ENCODE measurements at regions not wholly inside any gene's neighbourhood (a gene's known extent, or its start where the extent isn't known, plus 50 kb on each side); places are given as distances from the start of the nearest gene placed in this dataset.

DNA sequence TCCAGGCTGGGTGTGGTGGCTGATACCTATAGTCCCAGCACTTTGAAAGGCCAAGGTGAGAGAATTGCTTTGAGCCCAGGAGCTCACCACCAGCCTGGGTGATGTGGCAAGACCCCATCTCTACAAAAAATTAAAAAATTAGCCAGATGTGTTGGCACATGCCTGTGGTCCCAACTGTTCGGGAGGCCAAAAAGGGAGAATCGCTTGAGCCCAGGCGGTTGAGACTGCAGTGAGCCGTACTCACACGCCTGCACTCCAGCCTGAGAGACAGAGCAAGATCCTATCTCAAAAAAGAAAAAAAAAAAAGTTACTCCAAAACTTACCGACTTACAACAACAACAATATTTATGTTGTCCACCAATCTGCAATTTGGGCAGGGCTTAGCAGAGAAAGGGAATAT is 178.0 kb upstream of the FN1 start:
- Histone ChIP-seq H3K27ac (ENCODE audit: control insufficient read depth, insufficient read depth) (no peak overlapping the region), H3K79me2 (ENCODE audit: control insufficient read depth, insufficient read depth, low read length) (no peaks in the 10 kb centered on the region), H2AFZ (ENCODE audit: control insufficient read depth, low read depth, low read length) (no peak overlapping the region), H3K36me3 (ENCODE audit: control insufficient read depth in 2 of 2, insufficient read depth in 2 of 2, low read length in 1 of 2) (no peaks in the 10 kb centered on the region), H3K4me2 (ENCODE audit: control insufficient read depth, insufficient read depth) (no peak overlapping the region), H3K4me3 (no peak overlapping the region), H4K20me1 (ENCODE audit: control insufficient read depth, insufficient read depth) (no peaks in the 10 kb centered on the region), H3K27me3 (replicated peaks in 1 of 2; ENCODE audit: control insufficient read depth in 2 of 2, insufficient read depth in 2 of 2, low read length in 1 of 2) (no peaks in the 10 kb centered on the region), H3K9ac (ENCODE audit: control insufficient read depth, insufficient read depth, low read length) (no peak overlapping the region), H3K4me1 (ENCODE audit: control insufficient read depth, insufficient read depth, low read length) (peaks cover 9% of the 10 kb centered on the region; the same call in 1 of the 2 replicates), H3K9me3 (replicated peaks; ENCODE audit: control insufficient read depth, insufficient read depth, low read length) (no peaks in the 10 kb centered on the region; the same call in 2 of the 3 replicates)
- TF ChIP-seq ASH2L (IDR thresholded peaks at IDR 0.05; ENCODE audit: borderline replicate concordance, low read depth) (no peak), TAF1 (IDR thresholded peaks at IDR 0.05; ENCODE audit: borderline replicate concordance, low read depth, low read length) (no peak), SMAD1 (IDR thresholded peaks at IDR 0.05; ENCODE audit: low read depth, partially characterized antibody) (no peak), BMI1 (IDR thresholded peaks at IDR 0.05; ENCODE audit: borderline replicate concordance) (no peak), CHD1 (IDR thresholded peaks at IDR 0.05; ENCODE audit: low read depth, low read length) (no peak), SREBF1 (IDR thresholded peaks at IDR 0.05; ENCODE audit: low read length) (no peak), POU2F2 (IDR thresholded peaks at IDR 0.05; ENCODE audit: borderline replicate concordance, low read depth, low read length) (no peak), TCF7 (IDR thresholded peaks at IDR 0.05; ENCODE audit: borderline replicate concordance) (no peak), CREB1 (IDR thresholded peaks at IDR 0.05; ENCODE audit: low read depth) (no peak), SPI1 (IDR thresholded peaks at IDR 0.05; ENCODE audit: borderline replicate concordance, insufficient read depth, low read depth, low read length) (no peak), KLF5 (IDR thresholded peaks at IDR 0.05; ENCODE audit: partially characterized antibody) (no peak), ESRRA (IDR thresholded peaks at IDR 0.05; ENCODE audit: low read length) (no peak), NR2C1 (IDR thresholded peaks at IDR 0.05) (no peak), NFYA (IDR thresholded peaks at IDR 0.05; ENCODE audit: borderline replicate concordance, low read depth, low read length) (no peak), TBL1XR1 (IDR thresholded peaks at IDR 0.05; ENCODE audit: low read depth, low read length) (no peak)
- TF ChIP-seq, protein P1, sequence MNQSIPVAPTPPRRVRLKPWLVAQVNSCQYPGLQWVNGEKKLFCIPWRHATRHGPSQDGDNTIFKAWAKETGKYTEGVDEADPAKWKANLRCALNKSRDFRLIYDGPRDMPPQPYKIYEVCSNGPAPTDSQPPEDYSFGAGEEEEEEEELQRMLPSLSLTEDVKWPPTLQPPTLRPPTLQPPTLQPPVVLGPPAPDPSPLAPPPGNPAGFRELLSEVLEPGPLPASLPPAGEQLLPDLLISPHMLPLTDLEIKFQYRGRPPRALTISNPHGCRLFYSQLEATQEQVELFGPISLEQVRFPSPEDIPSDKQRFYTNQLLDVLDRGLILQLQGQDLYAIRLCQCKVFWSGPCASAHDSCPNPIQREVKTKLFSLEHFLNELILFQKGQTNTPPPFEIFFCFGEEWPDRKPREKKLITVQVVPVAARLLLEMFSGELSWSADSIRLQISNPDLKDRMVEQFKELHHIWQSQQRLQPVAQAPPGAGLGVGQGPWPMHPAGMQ (IDR thresholded peaks at IDR 0.05; ENCODE audit: borderline replicate concordance), result no peak
- TF ChIP-seq, protein P2, sequence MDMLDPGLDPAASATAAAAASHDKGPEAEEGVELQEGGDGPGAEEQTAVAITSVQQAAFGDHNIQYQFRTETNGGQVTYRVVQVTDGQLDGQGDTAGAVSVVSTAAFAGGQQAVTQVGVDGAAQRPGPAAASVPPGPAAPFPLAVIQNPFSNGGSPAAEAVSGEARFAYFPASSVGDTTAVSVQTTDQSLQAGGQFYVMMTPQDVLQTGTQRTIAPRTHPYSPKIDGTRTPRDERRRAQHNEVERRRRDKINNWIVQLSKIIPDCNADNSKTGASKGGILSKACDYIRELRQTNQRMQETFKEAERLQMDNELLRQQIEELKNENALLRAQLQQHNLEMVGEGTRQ (IDR thresholded peaks at IDR 0.05; ENCODE audit: borderline replicate concordance, low read depth, low read length), result no peak
- TF ChIP-seq, protein P3, sequence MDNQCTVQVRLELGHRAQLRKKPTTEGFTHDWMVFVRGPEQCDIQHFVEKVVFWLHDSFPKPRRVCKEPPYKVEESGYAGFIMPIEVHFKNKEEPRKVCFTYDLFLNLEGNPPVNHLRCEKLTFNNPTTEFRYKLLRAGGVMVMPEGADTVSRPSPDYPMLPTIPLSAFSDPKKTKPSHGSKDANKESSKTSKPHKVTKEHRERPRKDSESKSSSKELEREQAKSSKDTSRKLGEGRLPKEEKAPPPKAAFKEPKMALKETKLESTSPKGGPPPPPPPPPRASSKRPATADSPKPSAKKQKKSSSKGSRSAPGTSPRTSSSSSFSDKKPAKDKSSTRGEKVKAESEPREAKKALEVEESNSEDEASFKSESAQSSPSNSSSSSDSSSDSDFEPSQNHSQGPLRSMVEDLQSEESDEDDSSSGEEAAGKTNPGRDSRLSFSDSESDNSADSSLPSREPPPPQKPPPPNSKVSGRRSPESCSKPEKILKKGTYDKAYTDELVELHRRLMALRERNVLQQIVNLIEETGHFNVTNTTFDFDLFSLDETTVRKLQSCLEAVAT (IDR thresholded peaks at IDR 0.05), result no peak
- TF ChIP-seq, protein P4, sequence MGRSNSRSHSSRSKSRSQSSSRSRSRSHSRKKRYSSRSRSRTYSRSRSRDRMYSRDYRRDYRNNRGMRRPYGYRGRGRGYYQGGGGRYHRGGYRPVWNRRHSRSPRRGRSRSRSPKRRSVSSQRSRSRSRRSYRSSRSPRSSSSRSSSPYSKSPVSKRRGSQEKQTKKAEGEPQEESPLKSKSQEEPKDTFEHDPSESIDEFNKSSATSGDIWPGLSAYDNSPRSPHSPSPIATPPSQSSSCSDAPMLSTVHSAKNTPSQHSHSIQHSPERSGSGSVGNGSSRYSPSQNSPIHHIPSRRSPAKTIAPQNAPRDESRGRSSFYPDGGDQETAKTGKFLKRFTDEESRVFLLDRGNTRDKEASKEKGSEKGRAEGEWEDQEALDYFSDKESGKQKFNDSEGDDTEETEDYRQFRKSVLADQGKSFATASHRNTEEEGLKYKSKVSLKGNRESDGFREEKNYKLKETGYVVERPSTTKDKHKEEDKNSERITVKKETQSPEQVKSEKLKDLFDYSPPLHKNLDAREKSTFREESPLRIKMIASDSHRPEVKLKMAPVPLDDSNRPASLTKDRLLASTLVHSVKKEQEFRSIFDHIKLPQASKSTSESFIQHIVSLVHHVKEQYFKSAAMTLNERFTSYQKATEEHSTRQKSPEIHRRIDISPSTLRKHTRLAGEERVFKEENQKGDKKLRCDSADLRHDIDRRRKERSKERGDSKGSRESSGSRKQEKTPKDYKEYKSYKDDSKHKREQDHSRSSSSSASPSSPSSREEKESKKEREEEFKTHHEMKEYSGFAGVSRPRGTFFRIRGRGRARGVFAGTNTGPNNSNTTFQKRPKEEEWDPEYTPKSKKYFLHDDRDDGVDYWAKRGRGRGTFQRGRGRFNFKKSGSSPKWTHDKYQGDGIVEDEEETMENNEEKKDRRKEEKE (IDR thresholded peaks at IDR 0.05), result no peak
- FAIRE-seq, result no peak
- WGBS (ENCODE audit: insufficient coverage, insufficient replicate concordance, low lambda C conversion rate, missing lambda C conversion rate), result 89% methylated on average over 6 of the region's 6 CpGs
- POLR2A ChIA-PET, result interaction anchor here (1.2 kb wide), 1 partner anchor 43 kb away, joined by 3 read pairs; no protein-coding TSS in a partner anchor
- no peak for ATAC-seq
- CTCF ChIA-PET, result interaction anchor here (0.6 to 1.0 kb wide), 2 partner anchors 48 to 117 kb away, joined by 3 to 4 read pairs; no protein-coding TSS in a partner anchor
- intact Hi-C loops (cut with micrococcal nuclease; ENCODE audit: unreplicated experiment), result loop anchor here (5.0 kb wide), 1 partner anchor 198 kb away; no protein-coding TSS in a partner anchor
- no peak for DNase-seq (ENCODE audit: low read depth, low spot score)
- SMC1A ChIA-PET (ENCODE audit: uncharacterized antibody, unreplicated experiment), result interaction anchor here (0.7 to 3.8 kb wide), 5 partner anchors 11 to 57 kb away, joined by 3 to 14 read pairs (median 4); no protein-coding TSS in a partner anchor
- in situ Hi-C loops (cut with MboI), result no loop called here
- RAD21 ChIA-PET (ENCODE audit: unreplicated experiment), result interaction anchor here (0.8 kb wide), 1 partner anchor 41 kb away, joined by 4 read pairs; no protein-coding TSS in a partner anchor
- BruUV-seq (replicated peaks), result no TSS peak
